ENCODE measurements at regions not wholly inside any gene's neighbourhood (a gene's known extent, or its start where the extent isn't known, plus 50 kb on each side); places are given as distances from the start of the nearest gene placed in this dataset.

- no peak overlapping the region for H3K27ac Mint-ChIP-seq
- H3K4me3 Mint-ChIP-seq, result no peak overlapping the region
- H3K4me1 Mint-ChIP-seq (ENCODE audit: low read depth), result no peaks in the 10 kb centered on the region
- POLR2A ChIA-PET, result no interaction called here
- CTCF ChIA-PET, result no interaction called here
- ATAC-seq (no peak), DNase-seq (no peak)
- peaks cover 4% of the 10 kb centered on the region for H3K9me3 Mint-ChIP-seq
- intact Hi-C loops (cut with micrococcal nuclease), result no loop called here
- peaks cover 9% of the 10 kb centered on the region for H3K27me3 Mint-ChIP-seq
- no peak for TF ChIP-seq CTCF (IDR thresholded peaks at IDR 0.05)
- H3K36me3 Mint-ChIP-seq (ENCODE audit: low read depth), result no peaks in the 10 kb centered on the region
Observed at GRCh38 chr12:18895946-18896345, 158.0 kb downstream of the CAPZA3 start.

GRCh38 chr12:18897823-18898222 is 159.9 kb downstream of the CAPZA3 start:
- no peak for DNase-seq
- no peak for ATAC-seq
- H3K27ac Mint-ChIP-seq, result no peak overlapping the region
- POLR2A ChIA-PET, result no interaction called here
- TF ChIP-seq CTCF (IDR thresholded peaks at IDR 0.05), result no peak
- no peaks in the 10 kb centered on the region for H3K9me3 Mint-ChIP-seq
- H3K27me3 Mint-ChIP-seq, result peaks cover 8% of the 10 kb centered on the region
- no peaks in the 10 kb centered on the region for H3K4me1 Mint-ChIP-seq (ENCODE audit: low read depth)
- H3K36me3 Mint-ChIP-seq (ENCODE audit: low read depth), result no peaks in the 10 kb centered on the region
- H3K4me3 Mint-ChIP-seq, result no peak overlapping the region
- intact Hi-C loops (cut with micrococcal nuclease), result no loop called here
- CTCF ChIA-PET, result no interaction called here

GRCh38 chr12:18898470-18898869 is 160.6 kb downstream of the CAPZA3 start:
- intact Hi-C loops (cut with micrococcal nuclease), result no loop called here
- Mint-ChIP-seq H3K27ac (no peak overlapping the region), H3K36me3 (ENCODE audit: low read depth) (no peaks in the 10 kb centered on the region), H3K4me1 (ENCODE audit: low read depth) (no peaks in the 10 kb centered on the region), H3K4me3 (no peak overlapping the region), H3K9me3 (no peaks in the 10 kb centered on the region), H3K27me3 (peaks cover 8% of the 10 kb centered on the region)
- ChIA-PET CTCF (no interaction called here), POLR2A (no interaction called here)
- TF ChIP-seq CTCF (IDR thresholded peaks at IDR 0.05), result no peak
- no peak for DNase-seq
- ATAC-seq, result no peak

GRCh38 chr12:18899162-18899561 is 161.2 kb downstream of the CAPZA3 start:
- POLR2A ChIA-PET, result no interaction called here
- Mint-ChIP-seq H3K4me1 (ENCODE audit: low read depth) (no peaks in the 10 kb centered on the region), H3K9me3 (no peaks in the 10 kb centered on the region), H3K27me3 (peaks cover 8% of the 10 kb centered on the region), H3K4me3 (no peak overlapping the region), H3K27ac (no peak overlapping the region), H3K36me3 (ENCODE audit: low read depth) (no peaks in the 10 kb centered on the region)
- no peak for TF ChIP-seq CTCF (IDR thresholded peaks at IDR 0.05)
- ATAC-seq, result no peak
- intact Hi-C loops (cut with micrococcal nuclease), result no loop called here
- DNase-seq, result no peak
- CTCF ChIA-PET, result no interaction called here

- intact Hi-C loops (cut with micrococcal nuclease), result no loop called here
- Mint-ChIP-seq H3K36me3 (ENCODE audit: low read depth) (no peaks in the 10 kb centered on the region), H3K27me3 (peaks cover 8% of the 10 kb centered on the region), H3K4me1 (ENCODE audit: low read depth) (no peaks in the 10 kb centered on the region), H3K4me3 (no peak overlapping the region), H3K27ac (no peak overlapping the region), H3K9me3 (no peaks in the 10 kb centered on the region)
- ATAC-seq (no peak), DNase-seq (no peak)
- ChIA-PET CTCF (no interaction called here), POLR2A (no interaction called here)
- no peak for TF ChIP-seq CTCF (IDR thresholded peaks at IDR 0.05)
Observed at GRCh38 chr12:18899678-18900317, 161.9 kb downstream of the CAPZA3 start.

Measured in activated CD8-positive, alpha-beta T cell treated with anti-CD3 and anti-CD28 coated beads for 36 hours (primary cell).